HG03045 (cell line): ENCODE measurements at regions not wholly inside any gene's neighbourhood (a gene's known extent, or its start where the extent isn't known, plus 50 kb on each side); places are given as distances from the start of the nearest gene placed in this dataset.
"Not testable (repeated sequence)": the region's sequence is repeated elsewhere in the genome, so short reads cannot be mapped to it uniquely, and the experiment has no call there.

Experiments used
- ATAC-seq: cut with Tn5 transposase; IDR thresholded peaks from one replicate; pipeline ENCODE4 v1.9.1; 2021; ENCODE audit warnings: mild to moderate bottlenecking, moderate library complexity; ENCODE audit not compliant: unreplicated experiment

GRCh38 chr3:150303768-150304167 is 104.3 kb upstream of the TSC22D2 start:
- no peak for ATAC-seq

GRCh38 chr3:150302246-150302645 is 105.9 kb upstream of the TSC22D2 start:
- ATAC-seq: no peak

DNA sequence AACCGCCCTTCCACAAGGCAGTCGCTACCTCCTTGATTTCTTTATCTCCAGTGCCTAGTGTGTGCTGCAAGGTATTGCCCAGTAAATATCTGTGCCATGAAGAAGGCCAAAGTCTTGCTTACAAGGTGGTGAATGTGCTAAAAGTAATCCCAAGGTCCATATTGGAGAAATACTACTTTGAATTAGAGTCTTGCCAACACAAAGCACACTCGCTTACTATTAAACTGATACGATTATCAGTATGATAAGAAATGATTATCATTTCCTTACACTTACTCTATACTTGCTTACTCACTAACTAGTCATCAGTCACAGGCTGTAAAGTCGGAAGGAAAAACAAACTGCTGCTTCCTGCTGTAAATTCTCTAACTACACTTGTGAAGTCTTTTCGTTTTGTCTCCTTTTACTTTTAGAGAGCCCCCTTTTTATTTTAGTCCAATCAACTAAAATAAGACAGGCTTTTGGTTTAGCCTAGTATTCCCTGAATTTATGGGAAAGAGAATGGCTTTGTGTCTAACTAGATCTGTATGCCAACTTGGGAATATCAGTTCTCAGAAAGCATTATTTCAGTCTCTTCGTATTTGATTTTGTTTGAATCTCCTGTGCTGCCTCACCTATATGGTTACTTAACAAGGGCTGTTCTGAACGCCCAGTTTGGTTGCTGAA is 107.1 kb upstream of the TSC22D2 start:
- no peak for ATAC-seq

DNA sequence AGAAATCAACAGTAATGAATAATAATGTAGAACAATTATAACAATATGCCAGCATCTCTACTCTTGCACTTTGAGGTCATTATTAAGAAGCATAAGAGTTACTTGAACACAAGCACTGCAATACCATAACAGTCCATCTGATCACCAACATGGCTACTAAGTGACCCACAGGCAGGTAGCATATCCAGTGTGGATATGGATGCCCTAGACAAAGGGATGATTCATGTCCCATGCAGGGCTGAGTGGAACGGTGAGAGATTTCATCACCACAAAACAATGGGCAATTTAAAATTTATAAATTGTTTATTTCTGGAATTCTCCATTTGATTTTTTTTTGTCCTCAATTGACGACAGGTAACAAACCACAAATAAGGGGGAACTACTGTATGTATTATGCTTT is 107.7 kb upstream of the TSC22D2 start:
- ATAC-seq: no peak

DNA sequence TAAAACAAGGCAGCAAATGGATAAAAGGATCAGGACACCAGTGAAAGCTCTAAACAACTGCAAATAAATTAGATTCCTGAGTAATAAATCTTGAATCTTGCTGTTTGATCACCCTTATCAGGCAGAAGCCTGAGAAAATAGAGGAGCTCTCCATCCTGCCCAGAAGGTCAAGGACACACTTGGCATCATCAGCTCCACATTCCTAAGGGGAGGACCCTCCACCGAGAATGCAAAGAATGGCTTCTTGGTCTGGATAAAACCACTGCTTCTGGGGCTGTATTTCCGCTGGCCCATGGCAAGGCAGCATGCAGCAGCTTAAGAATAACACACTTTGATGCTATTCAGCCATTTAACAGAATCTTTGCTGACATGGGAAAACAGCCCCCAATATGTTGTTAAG is 108.9 kb upstream of the TSC22D2 start:
- ATAC-seq: no peak

DNA sequence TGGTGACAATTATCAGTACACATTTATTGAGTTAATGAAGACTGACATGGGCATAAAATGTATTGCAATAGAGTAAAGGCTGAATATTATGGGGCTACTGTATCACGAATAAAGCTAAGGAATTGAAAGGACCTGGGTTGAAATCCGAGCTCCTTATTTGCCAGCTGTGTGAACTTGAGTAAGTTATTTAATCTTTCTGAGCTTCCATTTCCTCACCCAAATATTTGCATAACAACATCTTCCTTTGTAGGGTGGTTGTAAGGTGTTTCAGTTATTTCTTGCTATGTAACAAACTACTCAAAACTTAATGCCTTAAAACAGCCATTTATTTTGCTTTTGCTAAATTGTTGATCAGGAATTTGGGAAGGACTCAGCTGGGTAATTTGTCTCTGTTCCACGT is 111.1 kb upstream of the TSC22D2 start:
- no peak for ATAC-seq

DNA sequence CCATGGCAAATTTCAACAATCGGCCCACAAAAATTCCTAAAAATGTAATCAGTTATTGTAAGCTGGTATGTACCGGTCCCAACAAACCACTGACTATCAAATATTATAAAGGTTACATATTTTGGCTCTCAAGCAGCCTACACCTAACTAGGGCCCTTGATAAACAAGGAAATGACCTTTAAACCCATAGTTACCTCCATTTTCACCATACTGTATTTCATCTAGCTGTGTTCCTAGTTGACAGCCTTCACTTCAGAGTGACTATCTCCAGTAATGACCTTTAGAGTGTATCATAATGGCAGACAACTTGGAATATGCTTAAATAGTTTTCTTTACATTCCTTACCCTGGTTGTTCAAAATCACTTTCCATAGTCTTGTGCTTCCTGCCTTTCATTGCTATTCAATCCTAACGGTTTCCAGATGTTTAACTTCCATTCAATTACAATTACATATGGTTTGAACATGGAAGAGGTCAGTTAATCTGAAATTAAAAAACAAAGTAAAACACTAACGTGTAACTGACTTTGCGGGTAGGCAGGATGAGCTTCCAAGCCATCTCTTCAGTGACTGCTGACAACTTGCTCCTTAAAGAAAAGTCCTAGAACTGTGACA is 111.9 kb upstream of the TSC22D2 start:
- ATAC-seq: no peak

DNA sequence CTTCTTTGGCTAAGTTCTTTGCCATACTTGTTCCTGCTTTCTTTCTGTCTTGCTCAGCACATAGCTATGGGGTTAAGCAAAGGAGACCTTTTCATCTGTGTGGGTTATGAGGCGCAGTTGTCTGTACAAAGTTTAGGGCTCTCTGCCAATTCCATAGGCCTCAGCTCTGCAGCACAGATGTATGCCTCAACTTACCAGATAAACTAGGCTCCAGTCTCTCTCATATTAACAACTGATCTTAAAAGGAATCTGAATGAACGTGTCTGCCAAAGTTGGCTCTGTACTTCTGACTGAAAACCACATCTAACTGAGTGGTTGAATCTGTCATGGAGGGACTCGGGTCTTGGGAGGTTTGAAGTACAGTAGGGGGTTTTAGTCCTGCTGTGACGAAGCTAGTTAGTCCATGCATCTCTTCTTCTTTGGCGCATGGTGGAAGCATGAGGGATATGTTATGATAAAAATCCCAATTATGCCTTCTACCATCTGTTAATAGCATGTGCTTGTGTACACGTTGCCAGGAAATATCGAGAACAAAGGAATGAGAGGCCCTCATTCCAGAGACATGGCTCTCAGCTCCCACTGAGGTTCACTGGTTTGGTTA is 114.6 kb upstream of the TSC22D2 start:
- ATAC-seq: no peak

DNA sequence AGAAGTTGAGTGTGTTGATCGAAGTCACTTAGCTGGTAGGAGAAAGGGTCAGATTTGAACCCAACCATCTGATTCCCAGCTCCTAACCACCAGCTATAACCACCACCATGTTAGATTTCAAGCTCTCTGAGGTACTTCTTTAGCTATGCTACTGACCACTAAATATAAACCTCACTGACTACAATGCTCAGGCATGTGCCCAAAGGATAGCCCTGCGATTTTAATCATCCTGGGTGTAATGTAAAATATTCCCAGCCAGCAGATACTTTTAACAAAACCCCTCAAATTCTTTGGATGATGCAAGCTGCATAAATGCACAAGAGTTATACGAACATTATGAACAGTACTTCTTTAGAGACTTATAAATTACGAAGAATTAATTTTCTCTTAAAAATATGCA is 115.2 kb upstream of the TSC22D2 start:
- no peak for ATAC-seq

- no peak for ATAC-seq
These were observed 116.6 kb upstream of the TSC22D2 start for GRCh38 chr3:150291515-150291914.

DNA sequence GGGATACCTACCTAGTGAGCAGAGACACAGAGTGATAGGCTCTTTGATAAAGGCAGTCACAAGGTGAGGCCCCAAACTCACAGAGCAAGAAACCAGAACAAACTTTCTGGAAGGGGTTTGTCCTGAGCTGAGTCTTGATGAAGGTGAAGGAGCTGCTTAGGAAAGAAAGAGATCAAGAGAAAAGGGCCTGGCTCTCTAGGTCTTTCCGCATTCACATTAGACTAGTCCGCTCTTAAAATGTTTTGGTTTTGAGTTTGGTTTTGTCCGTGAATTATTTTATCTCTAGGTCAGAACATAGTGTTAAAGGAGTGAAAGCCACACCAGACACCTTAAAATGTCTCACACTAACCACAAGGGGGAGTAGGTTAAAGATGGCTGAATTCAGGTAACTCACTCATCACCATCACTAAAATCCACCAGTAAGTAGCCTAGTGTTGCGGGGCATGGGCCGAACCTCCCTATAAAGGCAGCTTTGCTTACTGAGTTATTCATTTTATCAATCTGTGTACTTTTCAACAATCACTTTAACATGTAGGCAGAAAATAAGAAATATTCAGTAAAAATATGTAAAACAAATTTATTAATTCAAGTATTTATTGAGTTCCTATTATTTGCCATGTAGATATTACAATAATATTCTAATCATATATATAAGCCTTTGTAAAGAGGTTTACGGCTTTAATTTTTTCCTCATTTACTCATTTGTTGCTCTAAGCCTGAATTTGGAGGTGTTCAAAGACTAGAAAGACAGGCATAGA is 121.5 kb upstream of the TSC22D2 start:
- peak; percentile 76 for ATAC-seq

DNA sequence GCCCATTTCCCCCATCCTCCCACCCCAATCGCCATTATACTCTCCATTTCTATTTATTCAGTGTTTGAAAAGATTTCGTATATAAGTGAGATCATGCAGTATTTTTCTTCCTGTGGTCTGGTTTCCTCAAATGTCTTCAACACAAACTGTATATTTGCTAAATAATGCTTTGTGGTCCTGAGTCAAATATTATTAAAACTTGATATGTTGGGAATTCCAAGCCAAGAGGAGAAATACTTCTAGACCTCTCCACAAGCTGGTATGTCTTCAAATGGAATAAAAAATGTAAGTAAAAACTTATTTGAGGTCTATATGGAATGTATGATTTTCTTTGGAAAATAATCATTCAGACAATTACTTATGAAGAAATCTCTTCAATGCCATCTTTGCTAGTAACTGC is 122.5 kb upstream of the TSC22D2 start:
- no peak for ATAC-seq

DNA sequence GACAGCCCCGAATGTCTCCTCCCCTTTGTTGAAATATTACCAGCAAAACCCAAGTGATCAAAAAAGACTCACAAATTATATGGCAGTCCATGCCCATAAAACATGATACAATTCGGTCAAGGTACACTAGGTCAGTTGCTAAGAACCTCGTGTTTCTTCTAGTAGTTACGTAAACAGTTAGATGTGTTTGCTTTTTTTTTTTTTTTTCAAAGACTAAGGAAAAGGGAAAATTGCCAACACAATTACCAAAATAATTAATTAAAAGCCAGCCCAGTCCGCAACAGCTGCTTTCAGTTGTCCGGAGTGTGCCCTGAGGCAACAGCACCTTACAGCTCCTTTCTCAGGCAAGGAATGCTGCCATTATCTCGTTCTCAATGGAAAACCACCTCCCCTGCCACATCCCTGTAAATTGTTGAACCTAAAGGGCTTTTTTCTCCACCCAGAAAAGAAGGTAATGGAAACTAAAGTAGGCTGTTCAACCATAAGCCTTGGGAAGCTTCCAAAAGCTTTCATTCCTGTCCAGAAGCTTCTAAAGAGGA is 129.2 kb upstream of the TSC22D2 start:
- no peak for ATAC-seq

GRCh38 chr3:150278195-150278594 is 129.9 kb upstream of the TSC22D2 start:
- no peak for ATAC-seq

- ATAC-seq: no peak
These were observed 130.7 kb upstream of the TSC22D2 start for GRCh38 chr3:150277444-150277843.

- no peak for ATAC-seq
These were observed 132.2 kb upstream of the TSC22D2 start for GRCh38 chr3:150275941-150276340.

DNA sequence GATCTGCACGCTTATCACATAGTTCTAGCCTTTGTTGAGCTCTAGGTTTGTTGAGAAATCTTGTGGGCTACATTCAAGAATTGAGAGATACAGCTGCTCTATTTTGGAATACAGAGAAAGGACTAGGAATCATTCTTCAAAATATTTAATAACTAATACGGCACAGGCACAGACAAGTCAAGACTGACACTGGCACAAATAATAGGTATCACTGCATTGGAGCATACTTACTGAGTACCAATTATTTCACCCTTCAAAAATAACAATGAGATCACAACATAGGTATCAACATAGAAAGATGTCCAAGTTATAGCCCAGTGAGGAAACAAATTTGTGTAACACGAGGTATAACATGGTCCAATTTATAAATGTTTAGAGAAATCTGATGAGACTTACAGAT is 133.7 kb upstream of the TSC22D2 start:
- ATAC-seq: no peak

DNA sequence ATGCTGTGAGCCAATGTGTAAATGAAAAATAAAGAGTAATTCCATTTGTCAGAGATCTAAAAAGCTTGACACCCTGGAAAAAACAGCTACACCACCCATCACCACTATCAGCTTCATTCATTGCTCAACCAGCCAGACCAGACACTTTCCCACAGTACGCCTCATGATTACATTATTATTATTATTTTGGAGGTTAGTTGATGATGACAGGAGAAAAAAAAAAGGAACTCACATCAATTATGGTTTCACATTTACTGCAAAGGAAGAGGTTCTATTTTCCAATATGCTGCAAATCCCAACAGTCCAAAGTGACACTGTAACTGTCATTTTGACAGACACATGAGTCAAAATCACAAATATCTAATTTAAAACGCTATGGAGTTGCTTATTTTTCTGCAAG is 134.7 kb upstream of the TSC22D2 start:
- no peak for ATAC-seq

DNA sequence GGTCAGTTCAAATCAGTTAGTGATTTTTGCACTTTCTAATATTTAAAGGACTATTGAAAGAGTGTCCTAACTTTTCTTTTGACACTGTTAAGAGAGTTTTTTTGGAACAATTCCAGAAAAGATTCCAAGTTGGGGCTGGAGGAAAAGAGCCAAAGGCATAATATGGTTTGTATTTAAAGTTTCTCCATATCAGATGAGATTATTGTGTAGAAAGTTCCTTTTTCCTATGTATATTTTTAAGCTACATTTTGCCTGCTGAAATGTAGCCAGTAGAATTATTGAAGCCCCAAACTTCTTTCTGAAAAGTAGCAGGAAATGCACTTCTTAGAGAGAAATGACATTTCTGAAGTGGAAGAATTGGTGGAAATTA is 136.5 kb upstream of the TSC22D2 start:
- no peak for ATAC-seq

DNA sequence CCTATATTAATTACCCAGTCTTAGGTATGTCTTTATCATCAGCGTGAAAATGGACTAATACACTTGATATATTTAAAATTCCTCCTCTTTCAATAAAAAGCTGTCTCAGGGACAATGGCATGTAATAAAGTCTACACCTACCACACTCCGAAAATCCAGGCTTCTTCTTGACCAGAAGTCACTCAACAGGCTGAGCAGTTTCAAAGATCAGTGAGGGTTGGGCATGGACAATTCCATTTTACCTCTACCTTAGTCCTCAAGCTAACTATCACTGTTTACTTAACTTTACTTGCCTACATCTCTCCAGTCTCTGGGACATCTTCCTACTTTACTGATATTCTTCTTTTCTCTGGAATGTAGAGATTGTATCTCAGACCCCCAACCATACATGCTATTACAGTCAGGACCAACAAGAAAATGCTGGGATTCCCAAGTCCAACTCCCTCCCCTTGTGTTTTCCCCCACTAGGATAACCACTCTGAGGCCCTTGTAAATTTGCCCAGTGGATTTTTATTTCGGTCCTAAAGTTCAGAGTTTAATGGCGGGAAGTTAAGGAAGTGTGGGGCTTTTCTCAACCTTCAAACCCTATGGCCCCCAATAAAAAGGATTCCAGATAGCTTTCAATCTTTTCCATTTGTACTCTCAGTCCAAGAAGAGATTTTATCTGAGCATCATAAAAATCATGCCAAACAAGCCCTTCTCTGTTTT is 137.1 kb upstream of the TSC22D2 start:
- ATAC-seq: no peak

GRCh38 chr3:150270444-150270843 is 137.7 kb upstream of the TSC22D2 start:
- ATAC-seq: not testable (repeated sequence)
